Common myeloid progenitor, CD34-positive (primary cell): ENCODE measurements at regions not wholly inside any gene's neighbourhood (a gene's known extent, or its start where the extent isn't known, plus 50 kb on each side); places are given as distances from the start of the nearest gene placed in this dataset.

Source experiments
- CTCF ChIA-PET: fragments of 350-600 bp; sonication (Branson Sonifier 250); formaldehyde crosslinking; loops from one replicate; lab custom pipeline; 2021; ENCODE audit warnings: antibody characterized with exemption; lab: Charles Lee
- POLR2A ChIA-PET: fragments of 350-600 bp; sonication (Branson Sonifier 250); formaldehyde crosslinking; loops from one replicate; lab custom pipeline; 2021; ENCODE audit warnings: antibody characterized with exemption; lab: Charles Lee
- DNase-seq, 3 donors: peaks; one replicate each; pipeline versions ENCODE4 v3.0.0 to v3.0.0-alpha.2; 2013
- H3K27ac ChIP-seq, 2 experiments: 1 replicate in 1 of 2; 2 replicates in 1 of 2; pipeline ENCODE4 v1.7.0; 2013; ENCODE audit warnings: inconsistent platforms in 2 of 2, low read length in 2 of 2, mild to moderate bottlenecking in 2 of 2, low read depth in 1 of 2, moderate library complexity in 1 of 2; ENCODE audit not compliant: severe bottlenecking in 2 of 2, insufficient read depth in 1 of 2, poor library complexity in 1 of 2
- H3K27me3 ChIP-seq, 5 experiments: replicated peaks in 2 of 5; 1 replicate in 3 of 5; 2 replicates in 2 of 5; pipeline versions ENCODE4 v1.6.1 to v1.7.0; 2013; ENCODE audit warnings: low read length in 4 of 5, mild to moderate bottlenecking in 2 of 5, moderate library complexity in 2 of 5, inconsistent platforms in 1 of 5; ENCODE audit not compliant: insufficient read depth in 5 of 5, control insufficient read depth in 4 of 5
- H3K36me3 ChIP-seq, 4 experiments: 1 replicate in 2 of 4; 2 replicates in 2 of 4; pipeline versions ENCODE4 v1.6.1 to v1.7.0; 2013; ENCODE audit warnings: low read length in 3 of 4, control low read depth in 1 of 4, mild to moderate bottlenecking in 1 of 4; ENCODE audit not compliant: control insufficient read depth in 4 of 4, insufficient read depth in 4 of 4
- H3K4me1 ChIP-seq, 4 experiments: 1 replicate in 3 of 4; 2 replicates in 1 of 4; pipeline versions ENCODE4 v1.6.1 to v1.7.1; 2013; ENCODE audit warnings: low read length in 3 of 4, mild to moderate bottlenecking in 3 of 4, control low read depth in 1 of 4, inconsistent platforms in 1 of 4, moderate library complexity in 1 of 4; ENCODE audit not compliant: control insufficient read depth in 4 of 4, insufficient read depth in 4 of 4; ENCODE audit errors: control extremely low read depth in 1 of 4
- H3K4me3 ChIP-seq, 7 experiments: 1 replicate in 4 of 7; 2 replicates in 3 of 7; pipeline versions ENCODE4 v1.5.1 to v1.7.0; 2013; ENCODE audit warnings: mild to moderate bottlenecking in 7 of 7, low read length in 6 of 7, moderate library complexity in 6 of 7, inconsistent platforms in 2 of 7, low read depth in 2 of 7, control low read depth in 1 of 7; ENCODE audit not compliant: insufficient read depth in 4 of 7, control insufficient read depth in 1 of 7; ENCODE audit errors: extremely low read depth in 1 of 7
- H3K9me3 ChIP-seq, 5 experiments: 1 replicate in 4 of 5; 2 replicates in 1 of 5; pipeline versions ENCODE4 v1.6.1 to v1.7.1; 2013; ENCODE audit warnings: low read length in 4 of 5, mild to moderate bottlenecking in 2 of 5, inconsistent platforms in 1 of 5, low read depth in 1 of 5, moderate library complexity in 1 of 5; ENCODE audit not compliant: control insufficient read depth in 4 of 5, insufficient read depth in 2 of 5; ENCODE audit errors: control extremely low read depth in 1 of 5
- WGBS: methylation state at CpG from one replicate; pipeline ENCODE4 v1.1.5; 2013; ENCODE audit not compliant: insufficient coverage; 5-methylcytosine and 5-hydroxymethylcytosine counted together

DNA sequence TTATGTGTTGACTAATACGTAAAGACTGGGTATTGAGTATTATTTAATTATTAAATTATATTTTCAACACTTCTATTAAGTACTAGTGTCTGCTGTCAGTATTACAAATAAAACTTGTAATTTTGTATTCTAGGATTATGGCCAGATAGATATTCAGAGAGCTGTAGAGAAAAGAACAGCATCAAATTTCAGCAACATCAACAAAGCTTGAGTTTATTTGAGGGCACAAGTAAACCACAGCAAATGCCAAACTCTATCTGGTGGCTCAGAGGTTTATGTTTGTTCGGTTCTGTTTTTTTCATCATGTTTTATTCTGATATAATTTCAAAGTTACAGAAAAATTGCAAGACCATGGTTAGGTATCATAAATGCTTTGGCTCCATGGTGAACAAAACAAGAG is 1530.5 kb downstream of the PCDH18 start:
- Histone ChIP-seq H3K27ac (no peak overlapping the region), H3K4me3 (no peak overlapping the region), H3K9me3 (no peaks in the 10 kb centered on the region), H3K4me1 (no peaks in the 10 kb centered on the region), H3K27me3 (no peaks in the 10 kb centered on the region), H3K36me3 (no peaks in the 10 kb centered on the region)
- no CpG with 5 or more reads among the region's 2 CpGs for WGBS
- no peak for DNase-seq
- ChIA-PET CTCF (no interaction called here), POLR2A (no interaction called here)

DNA sequence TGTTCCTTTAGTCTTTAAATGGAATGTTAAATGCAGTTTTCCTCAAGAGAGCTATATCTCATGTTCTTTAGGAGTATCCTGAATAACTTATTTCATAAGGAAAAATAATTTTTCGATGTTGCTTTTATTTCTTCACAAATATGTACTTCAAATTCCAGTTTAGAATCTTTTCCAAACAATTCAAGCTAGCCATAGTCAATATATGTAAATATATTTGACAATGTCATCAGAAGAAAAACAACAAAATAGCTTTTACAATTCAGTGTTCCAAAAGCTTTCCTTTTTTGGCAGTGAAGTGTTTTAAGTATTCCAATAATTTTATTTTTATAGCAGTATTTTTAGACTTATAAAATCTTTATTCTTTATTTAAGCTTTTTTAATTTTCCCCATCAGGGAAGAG is 1532.0 kb downstream of the PCDH18 start:
- H3K27me3 ChIP-seq = no peaks in the 10 kb centered on the region
- POLR2A ChIA-PET = no interaction called here
- no peak overlapping the region for H3K4me3 ChIP-seq
- CTCF ChIA-PET = no interaction called here
- no peak for DNase-seq
- H3K36me3 ChIP-seq = no peaks in the 10 kb centered on the region
- H3K9me3 ChIP-seq = no peaks in the 10 kb centered on the region
- H3K27ac ChIP-seq = no peak overlapping the region
- no CpG with 5 or more reads among the region's 1 CpG for WGBS
- no peaks in the 10 kb centered on the region for H3K4me1 ChIP-seq

DNA sequence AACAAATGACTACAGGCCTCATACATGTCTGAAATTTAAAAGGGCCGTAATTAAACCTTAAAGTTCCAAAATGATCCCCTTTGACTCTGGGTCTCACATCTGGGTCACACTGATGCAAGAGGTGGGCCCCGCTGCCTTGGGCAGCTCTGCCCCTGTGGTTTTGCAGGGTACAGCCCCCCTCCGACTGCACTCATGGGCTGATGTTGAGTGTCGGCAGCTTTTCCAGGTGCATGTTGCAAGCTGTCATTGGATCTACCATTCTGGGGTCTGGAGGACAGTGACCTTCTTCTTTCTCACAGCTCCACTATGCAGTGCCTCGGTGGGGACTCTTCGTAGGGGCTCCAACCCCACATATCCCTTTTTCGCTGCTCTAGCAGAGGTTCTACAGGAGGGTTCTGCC is 1537.9 kb downstream of the PCDH18 start:
- H3K4me1 ChIP-seq = no peaks in the 10 kb centered on the region
- H3K27me3 ChIP-seq = no peaks in the 10 kb centered on the region
- no peak for DNase-seq
- no peak overlapping the region for H3K4me3 ChIP-seq
- H3K27ac ChIP-seq = no peak overlapping the region
- ChIA-PET CTCF (no interaction called here), POLR2A (no interaction called here)
- H3K9me3 ChIP-seq = peaks cover 0 to 1% (median 0%) of the 10 kb centered on the region in 5 experiments
- no peaks in the 10 kb centered on the region for H3K36me3 ChIP-seq
- WGBS = 93% methylated on average over 7 of the region's 7 CpGs

DNA sequence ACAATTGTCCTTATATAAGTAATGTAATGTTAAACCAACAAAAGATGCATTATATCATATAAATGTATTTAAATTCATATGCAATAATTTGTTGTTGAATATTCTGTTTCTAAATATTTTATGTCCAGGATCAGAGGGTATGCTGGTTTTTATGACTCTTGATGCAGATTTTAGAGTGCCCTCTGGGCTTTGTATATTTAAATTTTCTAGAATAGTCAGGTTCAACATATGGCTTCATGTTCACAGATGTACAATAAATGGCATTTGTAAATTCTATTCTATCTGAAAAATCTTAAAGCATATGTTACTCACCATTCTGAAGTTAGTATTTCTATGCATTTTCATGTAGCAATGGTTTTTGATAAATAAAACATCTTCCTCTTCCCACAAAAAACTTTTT is 1555.4 kb downstream of the PCDH18 start:
- Histone ChIP-seq H3K27ac (no peak overlapping the region), H3K4me3 (no peak overlapping the region), H3K4me1 (no peaks in the 10 kb centered on the region), H3K27me3 (no peaks in the 10 kb centered on the region), H3K9me3 (no peaks in the 10 kb centered on the region), H3K36me3 (no peaks in the 10 kb centered on the region)
- CTCF ChIA-PET = no interaction called here
- POLR2A ChIA-PET = no interaction called here
- DNase-seq = no peak

DNA sequence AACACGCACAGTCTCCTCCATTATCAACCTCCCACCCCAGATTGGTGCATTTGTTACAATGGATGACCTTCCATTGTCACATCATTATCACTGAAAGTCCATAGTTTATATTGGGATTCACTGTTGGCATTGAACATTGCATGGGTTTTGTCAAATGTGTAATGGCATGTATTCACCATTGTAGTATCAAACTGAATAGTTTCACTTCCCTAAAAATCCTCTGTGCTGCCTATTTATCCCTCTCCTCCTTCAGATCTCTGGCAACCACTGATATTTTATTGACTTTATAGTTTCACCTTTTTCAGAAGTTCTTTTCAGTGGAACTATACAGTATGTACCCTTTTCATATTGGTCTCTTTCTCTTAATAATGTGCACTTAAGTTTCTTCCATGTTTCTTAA is 1565.4 kb downstream of the PCDH18 start:
- Histone ChIP-seq H3K9me3 (no peaks in the 10 kb centered on the region), H3K4me1 (no peaks in the 10 kb centered on the region), H3K36me3 (no peaks in the 10 kb centered on the region), H3K4me3 (no peak overlapping the region), H3K27ac (no peak overlapping the region), H3K27me3 (no peaks in the 10 kb centered on the region)
- POLR2A ChIA-PET = no interaction called here
- no CpG with 5 or more reads among the region's 1 CpG for whole genome bisulfite sequencing
- CTCF ChIA-PET = no interaction called here
- DNase-seq = no peak

DNA sequence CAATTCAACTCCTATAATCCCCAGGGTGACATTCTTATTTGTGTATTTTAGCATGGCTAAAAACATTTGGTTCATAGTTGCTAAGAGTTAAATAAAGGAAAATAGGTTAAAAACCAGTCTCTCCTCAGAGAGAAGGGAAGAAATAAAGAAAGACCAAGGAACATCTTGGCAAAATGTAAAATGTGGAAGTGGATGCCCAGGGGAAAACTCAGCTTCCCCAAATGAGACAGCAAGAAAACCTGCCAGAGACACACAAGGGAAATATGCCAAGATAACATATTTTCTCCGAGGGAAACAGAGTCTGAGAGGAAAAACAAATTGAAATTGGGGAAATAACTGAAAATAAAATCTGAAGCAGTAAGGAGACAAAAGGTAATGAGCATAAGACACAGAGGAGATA is 1569.3 kb downstream of the PCDH18 start:
- ChIA-PET POLR2A (no interaction called here), CTCF (no interaction called here)
- Histone ChIP-seq H3K27me3 (no peaks in the 10 kb centered on the region), H3K9me3 (no peaks in the 10 kb centered on the region), H3K27ac (no peak overlapping the region), H3K4me3 (no peak overlapping the region), H3K36me3 (no peaks in the 10 kb centered on the region), H3K4me1 (no peaks in the 10 kb centered on the region)
- DNase-seq = no peak
- WGBS = 0% methylated on average over 1 of the region's 1 CpG

DNA sequence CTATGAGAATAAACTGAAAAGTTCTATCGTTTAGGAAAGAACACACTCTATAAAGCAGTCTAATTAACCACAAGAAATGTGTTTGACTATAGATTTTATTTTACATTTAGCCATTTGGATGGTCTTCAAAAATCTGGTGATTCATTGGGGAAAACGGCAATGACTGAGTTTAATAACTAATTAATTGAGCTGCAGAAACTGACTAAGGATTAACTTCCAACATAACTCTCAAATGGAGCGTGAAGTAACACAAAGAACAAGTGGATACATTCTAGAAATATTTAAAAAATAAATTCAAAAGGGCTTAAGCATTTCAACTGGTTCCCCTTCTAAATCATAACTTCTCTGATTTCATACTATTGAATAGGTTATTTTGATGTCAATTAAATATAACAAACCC is 1582.4 kb downstream of the PCDH18 start:
- POLR2A ChIA-PET = no interaction called here
- Histone ChIP-seq H3K4me3 (no peak overlapping the region), H3K9me3 (peaks cover 0 to under 1% (median 0%) of the 10 kb centered on the region in 5 experiments), H3K36me3 (no peaks in the 10 kb centered on the region), H3K27ac (no peak overlapping the region), H3K27me3 (no peaks in the 10 kb centered on the region), H3K4me1 (no peaks in the 10 kb centered on the region)
- WGBS = 100% methylated on average over 1 of the region's 3 CpGs
- DNase-seq = no peak
- CTCF ChIA-PET = no interaction called here
